Mesenchymal stem cell (in vitro differentiated cells and primary cell): ENCODE measurements at regions not wholly inside any gene's neighbourhood (a gene's known extent, or its start where the extent isn't known, plus 50 kb on each side); places are given as distances from the start of the nearest gene placed in this dataset.
A peak's percentile ranks its signal among the peaks of the same experiment; 100 is the strongest.

Source experiments
- DNase-seq: peaks from one replicate; pipeline ENCODE4 v3.0.0-alpha.2; 2013
- H2AFZ ChIP-seq: one replicate; pipeline ENCODE4 v1.6.1; 2013; ENCODE audit warnings: low read depth, mild to moderate bottlenecking, control low read depth, inconsistent platforms, low read length, moderate library complexity
- H2AK5ac ChIP-seq: 2 replicates; pipeline ENCODE4 v1.6.1; 2013; ENCODE audit warnings: low read length, moderate library complexity, mild to moderate bottlenecking, inconsistent platforms; ENCODE audit not compliant: severe bottlenecking
- H2BK120ac ChIP-seq: one replicate; pipeline ENCODE4 v1.6.1; 2013; ENCODE audit warnings: low read depth, mild to moderate bottlenecking, inconsistent platforms, low read length, moderate library complexity
- H2BK12ac ChIP-seq, 2 experiments: one replicate each; pipeline ENCODE4 v1.6.1; 2013; ENCODE audit warnings: inconsistent platforms in 2 of 2, low read length in 2 of 2, mild to moderate bottlenecking in 2 of 2, moderate library complexity in 2 of 2, control low read depth in 1 of 2
- H2BK15ac ChIP-seq: one replicate; pipeline ENCODE4 v1.6.1; 2013; ENCODE audit warnings: mild to moderate bottlenecking, low read depth, inconsistent platforms; ENCODE audit not compliant: poor library complexity, severe bottlenecking
- H2BK5ac ChIP-seq: 2 replicates; pipeline ENCODE4 v1.6.1; 2013; ENCODE audit warnings: low read depth, mild to moderate bottlenecking, low read length, control low read depth, inconsistent platforms; ENCODE audit not compliant: poor library complexity, severe bottlenecking
- H3K14ac ChIP-seq, 2 experiments: one replicate each; pipeline ENCODE4 v1.6.1; 2013; ENCODE audit warnings: inconsistent platforms in 2 of 2, low read length in 2 of 2, control low read depth in 1 of 2, mild to moderate bottlenecking in 1 of 2, moderate library complexity in 1 of 2
- H3K18ac ChIP-seq, 2 experiments: one replicate each; pipeline ENCODE4 v1.6.1; 2013; ENCODE audit warnings: inconsistent platforms in 2 of 2, low read length in 2 of 2, control low read depth in 1 of 2, low read depth in 1 of 2, mild to moderate bottlenecking in 1 of 2
- H3K23ac ChIP-seq, 2 experiments: one replicate each; pipeline ENCODE4 v1.6.1; 2013; ENCODE audit warnings: inconsistent platforms in 2 of 2, low read length in 2 of 2, mild to moderate bottlenecking in 2 of 2, moderate library complexity in 2 of 2, control low read depth in 1 of 2
- H3K27ac ChIP-seq: 2 replicates; pipeline ENCODE4 v1.5.1; 2013; ENCODE audit warnings: mild to moderate bottlenecking, moderate library complexity, low read length, control low read depth, inconsistent platforms; ENCODE audit not compliant: poor library complexity, severe bottlenecking
- H3K27me3 ChIP-seq, 2 experiments: 2 replicates each; pipeline versions ENCODE4 v1.6.1 to v1.7.0; 2013; ENCODE audit warnings: low read length in 2 of 2, mild to moderate bottlenecking in 2 of 2, moderate library complexity in 2 of 2, control low read depth in 1 of 2, inconsistent platforms in 1 of 2; ENCODE audit not compliant: control insufficient read depth in 1 of 2, insufficient read depth in 1 of 2
- H3K36me3 ChIP-seq, 2 experiments: 2 replicates each; pipeline versions ENCODE4 v1.6.1 to v1.7.0; 2013; ENCODE audit warnings: low read length in 2 of 2, control low read depth in 1 of 2, inconsistent platforms in 1 of 2, low read depth in 1 of 2, mild to moderate bottlenecking in 1 of 2; ENCODE audit not compliant: insufficient read depth in 2 of 2, control insufficient read depth in 1 of 2
- H3K4ac ChIP-seq, 2 experiments: one replicate each; pipeline ENCODE4 v1.6.1; 2013; ENCODE audit warnings: inconsistent platforms in 2 of 2, low read length in 2 of 2, mild to moderate bottlenecking in 2 of 2, moderate library complexity in 2 of 2, control low read depth in 1 of 2, low read depth in 1 of 2
- H3K4me1 ChIP-seq: 2 replicates; pipeline ENCODE4 v1.6.1; 2013; ENCODE audit warnings: low read depth, low read length, control low read depth; ENCODE audit not compliant: control insufficient read depth, insufficient read depth
- H3K4me2 ChIP-seq: 2 replicates; pipeline ENCODE4 v1.6.1; 2013; ENCODE audit warnings: low read length, mild to moderate bottlenecking, inconsistent platforms; ENCODE audit not compliant: poor library complexity, severe bottlenecking
- H3K4me3 ChIP-seq, 2 experiments: 2 replicates each; pipeline versions ENCODE4 v1.5.1 to v1.7.0; 2013; ENCODE audit warnings: low read length in 2 of 2, mild to moderate bottlenecking in 2 of 2, control low read depth in 1 of 2, low read depth in 1 of 2; ENCODE audit not compliant: insufficient read depth in 1 of 2
- H3K79me1 ChIP-seq: replicated peaks from 2 replicates; pipeline ENCODE4 v1.6.1; 2013; ENCODE audit warnings: mild to moderate bottlenecking, control low read depth, low read length, inconsistent platforms; ENCODE audit not compliant: poor library complexity, severe bottlenecking
- H3K9ac ChIP-seq: 2 replicates; pipeline ENCODE4 v1.7.0; 2013; ENCODE audit warnings: mild to moderate bottlenecking, low read length, moderate library complexity
- H3K9me3 ChIP-seq: 2 replicates; pipeline ENCODE4 v1.7.0; 2013; ENCODE audit warnings: mild to moderate bottlenecking, low read length; ENCODE audit not compliant: control insufficient read depth
- H4K8ac ChIP-seq: one replicate; pipeline ENCODE4 v1.6.1; 2013; ENCODE audit warnings: inconsistent platforms, mild to moderate bottlenecking, low read length, moderate library complexity
- H4K91ac ChIP-seq: one replicate; pipeline ENCODE4 v1.6.1; 2013; ENCODE audit warnings: mild to moderate bottlenecking, low read length, inconsistent platforms
- WGBS: methylation state at CpG from one replicate; pipeline ENCODE4 v1.1.7; 2013; ENCODE audit warnings: mixed read lengths; 5-methylcytosine and 5-hydroxymethylcytosine counted together

- DNase-seq, result no peak
- Histone ChIP-seq H2BK120ac (no peak overlapping the region), H3K9me3 (no peaks in the 10 kb centered on the region), H4K8ac (no peak overlapping the region), H3K23ac (no peak overlapping the region), H3K27ac (no peak overlapping the region), H3K9ac (no peak overlapping the region), H2BK12ac (no peak overlapping the region), H3K14ac (no peak overlapping the region), H3K4me2 (no peak overlapping the region), H3K4ac (no peak overlapping the region), H3K4me1 (no peaks in the 10 kb centered on the region), H3K27me3 (peaks cover 0 to 4% of the 10 kb centered on the region in 2 experiments), H2AK5ac (no peak overlapping the region), H3K79me1 (no peaks in the 10 kb centered on the region), H3K4me3 (no peak overlapping the region), H3K36me3 (no peaks in the 10 kb centered on the region), H2BK15ac (no peak overlapping the region), H2BK5ac (no peak overlapping the region), H2AFZ (no peak overlapping the region), H3K18ac (no peak overlapping the region), H4K91ac (no peak overlapping the region)
- 95% methylated on average over 7 of the region's 8 CpGs for WGBS
These were observed 51.8 kb upstream of the MYB start for GRCh38 chr6:135129136-135129856.

DNA sequence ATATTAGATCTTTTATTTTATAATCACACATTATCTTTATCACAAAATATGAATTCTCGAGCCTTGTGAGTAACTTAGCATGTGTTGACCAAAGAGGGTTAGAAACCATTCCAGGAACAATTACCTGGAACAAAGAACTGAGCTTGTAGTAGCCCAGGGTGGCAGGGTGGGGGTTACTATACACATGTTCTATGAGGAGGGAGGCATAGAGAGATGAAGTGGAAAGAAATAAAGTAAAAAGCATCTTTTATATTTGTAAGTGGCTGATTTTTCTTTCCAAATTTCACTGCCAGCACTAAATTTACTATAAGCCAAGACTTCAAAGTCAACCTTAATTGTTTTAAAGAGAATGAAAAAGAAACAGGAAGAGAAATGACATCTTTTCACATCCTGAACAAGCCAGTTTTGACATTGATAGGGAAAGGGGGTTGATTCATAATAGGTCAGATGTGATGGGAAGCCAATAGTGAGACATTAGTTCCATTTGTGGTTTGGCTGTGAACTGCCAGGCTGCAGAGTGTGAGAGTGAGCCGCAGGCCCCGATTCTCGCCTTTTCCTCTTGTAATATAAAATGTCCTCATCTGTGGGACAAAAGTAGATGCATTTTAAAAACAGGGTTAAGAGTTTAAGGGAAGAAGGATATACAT, 52.7 kb upstream of the MYB start:
- no peak for DNase-seq
- H2AFZ ChIP-seq, result no peak overlapping the region

DNA sequence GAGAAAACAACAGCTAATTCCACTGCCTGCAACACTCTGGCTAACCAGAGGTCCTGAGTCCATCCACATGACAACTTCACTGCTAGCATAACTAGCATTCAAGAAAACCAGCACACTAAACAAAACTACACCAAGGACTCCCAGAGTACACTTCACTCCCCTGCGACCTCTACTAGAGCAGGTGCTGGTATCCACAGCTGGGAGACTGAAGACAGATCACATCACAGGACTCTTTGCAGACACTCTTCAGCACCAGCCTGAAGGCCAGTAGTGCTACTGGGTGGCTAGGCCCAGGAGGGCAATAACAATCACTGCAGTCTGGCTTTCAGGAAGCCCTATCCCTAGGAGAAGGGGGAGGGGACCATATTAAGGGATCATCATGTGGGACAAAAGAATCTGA, 54.4 kb upstream of the MYB start:
- no peaks in the 10 kb centered on the region for H3K79me1 ChIP-seq
- no peak overlapping the region for H3K4ac ChIP-seq
- H3K23ac ChIP-seq, result peak overlapping the region in 1 of 2 experiments; percentile 64
- H2BK12ac ChIP-seq, result no peak overlapping the region
- no peak overlapping the region for H2BK15ac ChIP-seq
- no peak overlapping the region for H3K9ac ChIP-seq
- no peak overlapping the region for H3K14ac ChIP-seq
- WGBS, result 80% methylated on average over 1 of the region's 1 CpG
- no peaks in the 10 kb centered on the region for H3K27me3 ChIP-seq
- H3K36me3 ChIP-seq, result no peaks in the 10 kb centered on the region
- H3K18ac ChIP-seq, result no peak overlapping the region
- no peaks in the 10 kb centered on the region for H3K4me1 ChIP-seq
- H4K8ac ChIP-seq, result no peak overlapping the region
- no peak overlapping the region for H2AK5ac ChIP-seq
- no peak overlapping the region for H4K91ac ChIP-seq
- H3K27ac ChIP-seq, result no peak overlapping the region
- H2AFZ ChIP-seq, result no peak overlapping the region
- H3K9me3 ChIP-seq, result no peaks in the 10 kb centered on the region
- H2BK120ac ChIP-seq, result no peak overlapping the region
- no peak overlapping the region for H3K4me3 ChIP-seq
- H2BK5ac ChIP-seq, result no peak overlapping the region
- no peak for DNase-seq
- H3K4me2 ChIP-seq, result no peak overlapping the region

More for the DNA sequence above, 52.7 kb upstream of the MYB start:
- no peak overlapping the region for H3K18ac ChIP-seq
- no peak overlapping the region for H4K8ac ChIP-seq
- no peaks in the 10 kb centered on the region for H3K36me3 ChIP-seq
- H3K4ac ChIP-seq, result no peak overlapping the region
- peaks cover 0 to 4% of the 10 kb centered on the region in 2 experiments for H3K27me3 ChIP-seq
- 90% methylated on average over 4 of the region's 4 CpGs for WGBS
- H3K4me2 ChIP-seq, result no peak overlapping the region
- H3K27ac ChIP-seq, result no peak overlapping the region
- no peak overlapping the region for H3K23ac ChIP-seq
- no peaks in the 10 kb centered on the region for H3K9me3 ChIP-seq
- no peak overlapping the region for H2BK12ac ChIP-seq
- no peak overlapping the region for H4K91ac ChIP-seq
- no peak overlapping the region for H2BK5ac ChIP-seq
- H3K4me3 ChIP-seq, result no peak overlapping the region
- no peaks in the 10 kb centered on the region for H3K4me1 ChIP-seq
- H3K79me1 ChIP-seq, result no peaks in the 10 kb centered on the region
- no peak overlapping the region for H2AK5ac ChIP-seq
- H3K14ac ChIP-seq, result no peak overlapping the region
- no peak overlapping the region for H2BK15ac ChIP-seq
- no peak overlapping the region for H2BK120ac ChIP-seq
- no peak overlapping the region for H3K9ac ChIP-seq

DNA sequence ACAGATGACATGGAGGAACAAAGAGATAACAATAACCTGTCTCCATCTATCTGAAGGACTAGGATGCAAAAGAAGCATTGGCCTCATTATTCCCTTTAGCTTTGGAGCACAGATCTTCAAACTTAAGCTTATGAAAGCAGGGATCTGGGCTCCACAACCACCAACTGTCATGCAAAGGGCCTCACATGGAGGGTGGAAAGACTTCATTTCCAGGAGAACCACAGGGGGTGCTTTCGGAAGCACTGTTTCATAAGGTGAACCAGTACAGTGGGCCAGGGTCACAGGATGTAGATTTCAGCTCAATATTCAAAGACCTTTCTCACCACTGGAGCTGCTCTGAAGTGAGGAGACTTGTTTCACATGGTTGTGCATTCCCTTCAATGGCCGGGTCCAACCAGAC, 55.1 kb upstream of the MYB start:
- Histone ChIP-seq H3K27ac (no peak overlapping the region), H2BK5ac (no peak overlapping the region), H2BK120ac (no peak overlapping the region), H2AFZ (no peak overlapping the region), H3K4ac (no peak overlapping the region), H2AK5ac (no peak overlapping the region), H3K9me3 (no peaks in the 10 kb centered on the region), H3K4me1 (no peaks in the 10 kb centered on the region), H3K18ac (no peak overlapping the region), H4K91ac (no peak overlapping the region), H3K27me3 (no peaks in the 10 kb centered on the region), H3K4me2 (no peak overlapping the region), H3K23ac (no peak overlapping the region), H4K8ac (no peak overlapping the region), H3K4me3 (no peak overlapping the region), H3K79me1 (no peaks in the 10 kb centered on the region), H2BK12ac (no peak overlapping the region), H2BK15ac (no peak overlapping the region), H3K14ac (no peak overlapping the region), H3K36me3 (no peaks in the 10 kb centered on the region), H3K9ac (no peak overlapping the region)
- WGBS, result over 99% methylated on average over 2 of the region's 2 CpGs
- DNase-seq, result no peak
